Fibroblast of the conjunctiva (primary cell): ENCODE measurements at regions not wholly inside any gene's neighbourhood (a gene's known extent, or its start where the extent isn't known, plus 50 kb on each side); places are given as distances from the start of the nearest gene placed in this dataset.

Experiments used
- DNase-seq: peaks from one replicate; pipeline ENCODE4 v3.0.0-alpha.2; 2010; ENCODE audit warnings: low read depth

GRCh38 chr16:48829336-48830310, 219.6 kb upstream of the N4BP1 start:
- DNase-seq = no peak

- DNase-seq = no peak
Observed at GRCh38 chr16:48824271-48824670, 214.3 kb upstream of the N4BP1 start.

GRCh38 chr16:48822431-48822830, 212.5 kb upstream of the N4BP1 start:
- DNase-seq = no peak

DNA sequence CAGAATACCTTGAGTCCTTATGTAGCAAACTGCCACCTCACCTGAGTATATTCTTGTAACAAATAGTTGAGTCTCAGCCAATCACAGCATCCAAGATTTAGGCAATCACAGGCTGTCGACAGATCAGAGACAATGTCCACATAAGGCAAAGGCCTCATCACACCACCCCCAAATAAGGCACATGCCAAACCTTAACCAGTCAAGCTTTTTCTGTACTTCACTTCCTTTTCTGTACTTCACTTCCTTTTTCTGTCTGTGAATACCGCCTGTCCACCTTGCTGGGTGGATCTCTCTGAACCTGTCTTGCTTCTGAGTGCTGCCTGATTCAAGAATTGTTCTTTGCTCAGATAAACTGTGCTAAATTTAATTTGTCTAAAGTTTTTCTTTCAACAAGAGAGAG, 210.4 kb upstream of the N4BP1 start:
- no peak for DNase-seq

- DNase-seq = no peak
Observed at GRCh38 chr16:48818257-48818656, 208.3 kb upstream of the N4BP1 start.

DNA sequence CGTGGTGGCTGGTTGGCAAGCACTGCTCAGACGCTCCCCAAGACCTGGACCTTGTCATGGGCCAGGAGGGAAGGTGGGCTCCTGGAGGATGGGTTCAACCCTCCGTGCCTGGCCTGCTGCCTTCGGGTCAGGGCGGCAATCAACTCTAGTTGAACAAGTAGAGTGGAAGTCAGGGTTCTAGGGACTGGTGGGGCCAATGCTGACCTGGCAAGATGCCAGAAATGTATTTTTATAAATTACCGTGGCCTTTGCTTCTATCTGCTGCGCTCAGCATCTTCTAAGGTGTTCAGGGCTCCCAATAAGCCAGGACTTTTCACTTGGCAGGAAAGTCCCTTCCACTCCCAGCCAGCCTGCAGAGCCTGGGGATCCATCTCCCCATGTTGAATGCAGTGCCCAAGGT, 207.1 kb upstream of the N4BP1 start:
- DNase-seq = no peak

DNA sequence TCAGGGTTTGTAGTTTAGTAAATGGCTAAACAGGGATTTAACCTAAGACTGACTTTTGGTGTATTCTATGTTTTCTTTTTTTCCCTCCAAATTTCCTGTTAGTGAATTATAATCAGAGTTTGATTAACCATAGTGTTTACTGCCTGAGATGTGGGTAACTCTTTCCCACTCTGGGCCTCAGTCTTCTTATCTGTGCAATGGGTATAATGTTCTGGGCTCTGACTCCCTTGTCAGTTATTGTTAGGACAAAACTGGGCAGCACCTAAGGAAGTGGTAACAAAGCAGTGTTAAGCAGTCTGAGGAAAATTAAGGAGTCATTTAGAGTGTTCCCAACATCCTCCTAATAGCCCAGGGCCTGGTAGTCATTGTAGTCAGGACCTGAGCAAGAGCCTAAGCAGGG, 206.4 kb upstream of the N4BP1 start:
- no peak for DNase-seq

DNA sequence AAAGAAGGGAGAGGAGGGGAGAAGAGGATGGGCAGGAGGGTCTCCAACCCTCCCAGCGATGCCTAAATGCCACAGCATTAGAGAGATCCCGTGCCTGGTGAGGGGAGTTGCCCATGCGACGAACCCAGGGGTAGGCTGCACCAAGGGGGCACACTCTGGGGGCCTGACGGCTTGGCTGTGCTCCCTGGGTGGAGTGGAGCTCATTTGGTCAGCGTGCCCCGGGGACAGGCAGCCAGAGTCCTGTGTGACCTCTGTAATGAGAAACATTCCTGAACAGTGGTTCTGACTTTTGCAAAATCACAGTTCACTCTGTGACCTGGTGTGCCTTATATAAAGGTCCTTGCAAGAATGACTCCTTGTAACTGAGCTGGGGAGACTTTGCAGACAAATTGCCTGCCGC, 205.0 kb upstream of the N4BP1 start:
- no peak for DNase-seq

GRCh38 chr16:48813485-48813884, 203.5 kb upstream of the N4BP1 start:
- no peak for DNase-seq

GRCh38 chr16:48812856-48813255, 202.9 kb upstream of the N4BP1 start:
- DNase-seq = no peak

GRCh38 chr16:48811478-48811877, 201.5 kb upstream of the N4BP1 start:
- DNase-seq = no peak

DNA sequence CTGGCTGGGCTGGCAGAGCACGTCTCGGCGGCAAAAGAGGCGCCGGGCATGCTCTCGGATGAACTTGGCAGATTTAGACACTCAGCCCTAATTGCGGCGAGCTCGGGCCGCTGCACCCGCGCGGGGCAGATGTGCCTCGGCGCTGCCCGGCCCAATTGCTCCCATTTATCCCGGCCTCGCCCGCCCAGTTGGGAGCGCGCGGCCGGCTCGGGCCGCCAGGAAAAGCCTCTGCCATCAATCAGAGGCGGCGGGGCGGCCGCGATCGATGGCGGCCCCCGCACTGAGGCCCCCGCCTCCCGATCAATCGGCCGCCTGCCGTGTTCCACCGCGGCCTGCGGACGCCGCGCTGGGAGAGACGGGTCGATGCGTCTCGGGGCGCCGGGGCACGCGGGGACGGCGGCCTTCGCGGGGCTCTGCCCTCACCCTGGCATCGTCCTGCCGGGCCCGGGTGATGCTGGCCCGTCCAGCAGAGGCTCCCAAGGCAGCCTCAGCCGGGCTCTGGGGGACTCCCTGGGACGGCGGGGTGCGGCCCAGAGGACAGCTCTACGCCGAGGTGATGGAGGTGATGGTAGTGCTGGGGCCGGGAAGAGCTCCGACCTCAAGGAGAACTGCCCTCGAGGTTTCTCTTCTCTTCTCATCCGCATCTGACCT, 200.9 kb upstream of the N4BP1 start:
- DNase-seq = no peak

GRCh38 chr16:48810436-48810802, 200.4 kb upstream of the N4BP1 start:
- DNase-seq = no peak

GRCh38 chr16:48790151-48790550, 180.2 kb upstream of the N4BP1 start:
- no peak for DNase-seq

DNA sequence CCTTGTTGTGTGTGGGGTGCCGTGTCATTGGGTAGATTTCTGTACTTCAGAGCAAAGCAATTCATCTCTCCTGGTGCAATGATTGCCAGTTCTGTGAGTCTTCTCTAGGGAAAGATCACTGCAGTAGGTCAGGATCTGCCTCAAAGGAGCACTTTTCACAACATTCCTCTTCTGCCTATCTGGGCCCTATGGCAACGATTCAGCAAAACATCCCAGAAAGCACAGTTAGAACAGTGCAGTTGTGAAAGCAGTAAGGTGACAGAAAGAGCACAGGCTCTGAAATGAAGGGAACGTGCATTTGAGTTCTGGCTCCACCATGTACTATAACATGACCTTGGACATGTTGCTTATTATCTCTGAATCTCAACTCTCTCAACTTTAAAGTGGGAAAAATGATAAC, 178.5 kb upstream of the N4BP1 start:
- DNase-seq = no peak

DNA sequence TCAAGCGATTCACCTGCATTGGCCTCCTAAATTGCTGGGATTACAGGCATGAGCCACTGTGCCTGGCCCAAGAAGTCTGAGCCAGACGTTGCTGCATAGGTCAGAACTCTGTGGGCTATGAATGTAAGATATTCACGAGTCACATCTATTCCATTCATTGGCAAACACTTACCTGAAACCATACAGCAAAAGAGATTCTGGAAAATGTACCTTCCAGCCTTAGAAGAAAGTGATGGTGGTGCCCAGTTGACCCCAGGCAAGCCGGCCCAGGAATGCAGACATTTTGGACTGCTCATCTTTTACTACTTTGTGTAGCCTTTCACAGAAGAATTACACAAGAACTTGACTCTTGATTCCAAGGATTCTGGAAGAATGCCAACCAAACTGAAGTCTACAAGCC, 135.6 kb upstream of the N4BP1 start:
- no peak for DNase-seq

DNA sequence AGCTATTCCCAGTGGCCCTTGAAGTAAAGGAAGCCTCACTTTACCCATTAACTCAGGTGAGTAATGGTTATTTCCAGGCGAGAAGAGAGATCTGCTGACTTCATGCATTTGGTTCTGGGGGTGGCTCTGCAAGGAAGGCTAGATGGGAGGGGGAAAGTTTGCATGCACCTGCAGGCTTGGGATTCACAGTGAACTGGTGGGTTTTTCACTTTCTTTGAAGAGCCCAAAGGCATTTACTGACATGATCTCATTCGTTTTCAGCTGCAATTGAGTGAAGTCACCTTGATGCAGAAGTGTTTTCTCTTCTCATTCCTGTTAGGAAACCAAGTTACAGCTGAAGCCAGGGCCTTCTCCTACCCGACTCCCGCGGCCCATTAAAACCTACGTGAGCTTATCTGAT, 131.0 kb upstream of the N4BP1 start:
- DNase-seq = no peak

GRCh38 chr16:48734220-48734619, 124.2 kb upstream of the N4BP1 start:
- no peak for DNase-seq

DNA sequence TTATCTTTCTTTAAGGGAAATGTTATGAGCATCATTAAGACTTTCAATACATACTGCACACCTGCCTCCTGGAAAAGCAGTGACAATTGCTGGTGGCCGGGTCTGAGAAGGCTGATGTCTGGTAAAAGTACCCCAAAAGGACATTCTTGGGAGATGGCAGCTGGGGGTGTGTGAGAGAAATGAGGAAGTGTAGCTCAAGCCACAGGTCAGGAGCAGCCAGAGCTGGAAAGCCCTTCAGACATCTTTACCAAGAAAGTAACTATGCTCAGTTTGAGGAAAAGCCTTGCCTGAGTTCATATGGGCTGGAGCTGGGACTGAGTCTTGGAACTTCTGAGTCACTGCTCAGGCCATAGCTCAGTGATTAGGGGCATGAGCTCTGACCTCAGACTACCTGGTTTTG, 94.7 kb upstream of the N4BP1 start:
- no peak for DNase-seq

DNA sequence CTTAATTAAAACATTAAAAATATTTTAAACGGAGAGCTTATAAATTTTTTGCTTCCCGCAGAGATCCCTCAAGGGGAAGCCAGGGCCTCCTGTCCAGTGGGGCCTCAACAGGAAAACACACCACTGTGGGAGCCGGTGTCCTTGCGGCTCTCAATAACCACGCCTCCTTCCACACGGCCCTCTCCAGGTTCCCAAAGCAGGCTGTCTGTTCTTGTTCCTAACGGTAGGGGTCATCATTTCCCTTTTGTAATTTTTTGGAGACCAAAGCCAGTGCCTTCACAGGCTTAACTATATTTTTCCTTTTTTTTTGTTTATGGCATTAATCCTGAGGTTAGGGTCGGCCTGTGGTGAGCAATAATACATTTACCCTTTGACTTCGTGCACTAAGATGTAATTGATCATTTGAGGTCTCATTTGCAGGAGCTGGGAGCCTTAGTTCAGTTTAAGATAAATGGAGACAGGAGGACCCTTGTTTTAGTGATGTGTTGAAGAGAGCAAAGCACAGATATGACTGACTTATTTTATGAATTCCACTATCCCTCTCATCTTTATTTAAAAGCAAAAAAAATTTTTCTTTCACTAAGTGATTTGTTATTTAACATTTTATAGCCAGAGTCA, 77.5 kb upstream of the N4BP1 start:
- peak; percentile 53 for DNase-seq

GRCh38 chr16:48684148-48684547, 74.2 kb upstream of the N4BP1 start:
- DNase-seq = no peak

DNA sequence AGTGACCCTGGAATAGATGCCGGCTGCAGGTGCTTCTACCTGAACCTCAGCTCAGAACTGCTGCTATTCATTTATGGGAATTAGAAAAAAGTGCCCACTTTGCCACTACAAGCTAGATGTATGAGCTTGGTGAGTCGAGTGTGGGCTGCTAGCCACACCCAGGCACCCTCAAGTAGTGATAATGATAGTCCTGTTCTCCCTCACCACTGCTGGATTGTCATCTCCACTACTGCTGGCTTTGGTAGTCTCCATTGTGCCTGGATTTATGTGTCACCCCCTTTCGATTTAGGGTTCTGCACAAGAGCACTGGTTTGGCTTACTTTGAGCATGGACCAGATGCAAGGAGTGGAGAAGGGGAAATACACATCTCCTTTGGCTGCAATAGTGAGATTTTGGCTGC, 73.0 kb upstream of the N4BP1 start:
- DNase-seq = no peak

- no peak for DNase-seq
Observed at GRCh38 chr16:48681520-48681919, 71.5 kb upstream of the N4BP1 start.
